HCT116 (cell line): ENCODE measurements at regions not wholly inside any gene's neighbourhood (a gene's known extent, or its start where the extent isn't known, plus 50 kb on each side); places are given as distances from the start of the nearest gene placed in this dataset.

Experiments
- CTCF ChIP-seq, 3 experiments: fragments of 200-600 bp in 1 of 3; sonication (generic) in 1 of 3; IDR thresholded peaks in 2 of 3; conservative IDR thresholded peaks in 1 of 3; 2 replicates each; pipeline ENCODE4 v1.5.1; 2012 to 2017; ENCODE audit warnings: low read depth in 2 of 3, low read length in 2 of 3, antibody characterized with exemption in 1 of 3, borderline replicate concordance in 1 of 3, control low read depth in 1 of 3, mild to moderate bottlenecking in 1 of 3, mixed read lengths in 1 of 3, mixed run types in 1 of 3, moderate library complexity in 1 of 3; ENCODE audit not compliant: insufficient read depth in 1 of 3
- EGR1 ChIP-seq: IDR thresholded peaks from 2 replicates; pipeline ENCODE4 v1.6.1; 2012; ENCODE audit warnings: low read depth
- EZH2 ChIP-seq: fragments of 200-600 bp; sonication (generic); IDR thresholded peaks from 2 replicates; pipeline ENCODE4 v1.6.1; 2017; ENCODE audit warnings: antibody characterized with exemption, mixed run types
- FOSL1 ChIP-seq: IDR thresholded peaks from 2 replicates; pipeline ENCODE4 v1.6.1; 2012; ENCODE audit warnings: low read depth
- POLR2A ChIP-seq: IDR thresholded peaks from 2 replicates; pipeline ENCODE4 v1.7.0; 2011; ENCODE audit warnings: borderline replicate concordance; ENCODE audit not compliant: insufficient read depth, insufficient read length; ENCODE audit errors: extremely low read depth
- SP1 ChIP-seq: IDR thresholded peaks from 2 replicates; pipeline ENCODE4 v1.6.1; 2012; ENCODE audit warnings: low read depth
- SRF ChIP-seq: IDR thresholded peaks from 2 replicates; pipeline ENCODE4 v1.6.1; 2012; ENCODE audit warnings: low read depth
- ZNF274 ChIP-seq: fragments of 200-500 bp; sonication (Bioruptor generic); IDR thresholded peaks from 2 replicates; pipeline ENCODE4 v1.6.1; 2014; ENCODE audit warnings: mild to moderate bottlenecking, low read depth, low read length, inconsistent platforms
- TF ChIP-seq, protein P1 (sequence below): IDR thresholded peaks from 2 replicates; pipeline ENCODE4 v1.6.1; 2012
- TF ChIP-seq, protein P2 (sequence below): IDR thresholded peaks from 2 replicates; pipeline ENCODE4 v1.6.1; 2012

DNA sequence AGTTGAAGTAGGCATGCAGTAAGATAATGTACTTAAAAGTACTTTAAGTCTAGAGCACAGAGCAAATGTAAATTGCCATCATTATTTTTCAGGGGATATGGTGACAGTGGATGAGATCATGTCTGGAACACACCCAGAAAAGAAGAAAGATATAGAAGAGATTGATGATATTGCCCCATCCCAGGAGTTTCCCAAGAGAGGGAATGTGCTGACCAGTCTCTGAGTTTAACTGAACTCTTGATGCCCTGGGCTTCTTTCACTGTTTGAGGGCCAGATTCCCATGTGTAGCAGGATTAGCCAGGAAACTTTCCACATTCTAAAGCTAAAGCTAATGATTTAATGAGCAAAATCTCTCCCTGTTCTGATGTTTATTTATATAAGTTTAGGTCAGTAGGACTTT, 366.8 kb upstream of the UMPS start:
- TF ChIP-seq, protein P1, sequence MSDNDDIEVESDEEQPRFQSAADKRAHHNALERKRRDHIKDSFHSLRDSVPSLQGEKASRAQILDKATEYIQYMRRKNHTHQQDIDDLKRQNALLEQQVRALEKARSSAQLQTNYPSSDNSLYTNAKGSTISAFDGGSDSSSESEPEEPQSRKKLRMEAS: no peak
- no peak for TF ChIP-seq SP1
- no peak for TF ChIP-seq CTCF (IDR thresholded peaks at IDR 0.05 in 2 of 3, conservative IDR thresholded peaks at IDR 0.05 in 1 of 3; ENCODE audit: borderline replicate concordance in 1 of 3, insufficient read depth in 1 of 3, low read depth in 2 of 3, low read length in 2 of 3)
- TF ChIP-seq FOSL1: no peak
- TF ChIP-seq EGR1: no peak
- no peak for TF ChIP-seq ZNF274
- TF ChIP-seq POLR2A: no peak
- TF ChIP-seq, protein P2, sequence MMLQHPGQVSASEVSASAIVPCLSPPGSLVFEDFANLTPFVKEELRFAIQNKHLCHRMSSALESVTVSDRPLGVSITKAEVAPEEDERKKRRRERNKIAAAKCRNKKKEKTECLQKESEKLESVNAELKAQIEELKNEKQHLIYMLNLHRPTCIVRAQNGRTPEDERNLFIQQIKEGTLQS: no peak
- TF ChIP-seq EZH2: no peak
- TF ChIP-seq SRF: no peak
